HuH-7 (cell line): ENCODE measurements at regions not wholly inside any gene's neighbourhood (a gene's known extent, or its start where the extent isn't known, plus 50 kb on each side); places are given as distances from the start of the nearest gene placed in this dataset.

Source experiments
- DNase-seq: peaks from one replicate; pipeline ENCODE4 v3.0.0; 2011; ENCODE audit warnings: low spot score

DNA sequence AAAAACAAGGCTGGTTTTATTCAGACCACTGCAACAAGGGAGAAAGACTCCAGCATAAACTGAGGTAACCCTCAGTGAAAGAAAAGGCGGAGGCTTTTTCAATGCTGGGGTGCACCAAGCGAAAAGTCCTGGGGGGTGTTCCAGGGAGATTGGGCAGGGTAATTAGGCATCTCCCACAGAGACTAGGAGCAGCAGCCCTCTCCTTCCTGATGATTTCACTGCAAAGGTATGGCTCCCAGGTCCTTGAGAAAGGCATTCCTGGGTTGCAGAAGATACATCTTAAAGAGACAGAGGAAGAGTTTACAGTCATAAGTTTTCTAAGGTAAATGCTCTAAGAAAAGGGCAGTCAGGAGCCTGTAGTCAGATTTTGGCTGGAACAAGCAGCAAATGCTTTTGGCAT is 412.0 kb downstream of the FOXO1 start:
- DNase-seq = no peak

DNA sequence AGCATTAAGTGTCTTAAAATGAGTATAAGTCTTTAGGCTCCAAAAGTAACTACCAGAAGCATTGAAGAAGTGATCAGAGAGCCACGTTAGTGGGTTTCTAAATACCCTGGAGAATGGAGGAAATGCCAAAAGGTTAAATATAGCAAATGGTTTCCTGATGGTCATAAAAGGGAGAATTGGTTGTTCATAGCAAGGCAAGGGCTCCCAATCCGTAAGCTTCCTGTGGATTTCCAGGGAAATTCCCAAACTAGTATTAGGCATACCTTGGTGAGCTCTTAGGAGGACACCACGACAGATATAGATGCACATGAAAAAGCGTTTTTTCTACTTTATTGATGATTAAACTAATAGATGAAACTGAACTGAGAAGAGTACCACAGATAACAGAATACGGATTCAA is 410.9 kb downstream of the FOXO1 start:
- DNase-seq = no peak

DNA sequence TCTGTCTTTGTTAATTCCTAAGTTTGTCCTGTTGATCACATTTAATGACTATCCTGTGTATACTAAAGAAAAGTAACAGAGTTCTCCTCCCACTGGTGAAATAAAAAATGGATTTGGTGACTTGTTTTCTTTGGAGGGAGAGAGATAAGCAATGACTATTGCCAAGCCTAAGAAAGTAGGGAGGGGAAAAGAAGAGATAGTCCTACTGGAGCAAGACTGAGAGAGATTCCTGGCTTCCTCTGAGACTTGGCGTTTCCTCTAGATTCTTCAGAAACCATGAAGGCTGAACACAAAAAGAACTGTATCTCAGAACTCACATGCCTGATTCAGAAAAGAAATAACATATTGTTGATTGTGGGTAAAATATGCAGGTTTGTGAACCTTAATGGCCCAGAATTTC is 406.5 kb downstream of the FOXO1 start:
- no peak for DNase-seq

DNA sequence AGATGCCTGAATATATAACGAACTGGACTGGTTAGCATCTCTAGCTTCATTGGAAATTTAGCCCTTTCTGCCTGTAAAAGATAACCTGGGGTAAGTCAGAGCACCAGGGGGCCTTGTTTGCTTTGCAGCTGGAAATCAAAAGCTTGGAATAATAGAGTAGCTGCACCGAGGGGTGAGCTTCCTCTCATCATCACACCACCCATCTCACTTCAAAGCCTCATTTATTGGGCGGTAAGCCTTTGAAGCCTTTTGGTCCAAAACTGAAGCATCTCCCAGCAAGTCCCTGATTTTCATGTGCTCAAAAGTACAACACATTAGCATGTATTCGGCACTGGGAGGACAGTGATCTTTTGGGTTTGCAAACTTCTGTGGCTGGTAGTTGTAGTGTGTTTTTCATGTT is 405.1 kb downstream of the FOXO1 start:
- DNase-seq = no peak

DNA sequence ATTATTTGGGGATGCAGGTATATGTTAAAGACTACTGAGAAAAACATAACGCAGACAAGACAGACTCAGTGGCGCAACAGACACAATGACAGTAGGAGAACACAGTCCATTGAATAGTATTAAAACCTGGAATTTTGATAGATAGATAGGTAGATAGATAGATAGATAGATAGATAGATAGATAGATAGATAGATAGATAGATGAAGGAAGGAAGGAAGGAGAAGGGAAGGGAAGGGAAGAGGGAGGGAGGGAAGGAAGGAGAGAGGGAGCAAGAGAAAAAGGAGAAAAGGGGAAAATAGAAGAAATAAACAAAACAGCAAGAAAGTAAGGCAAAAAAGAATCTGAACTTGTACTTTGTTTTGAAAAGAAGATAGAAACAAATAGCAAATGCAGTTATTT is 404.5 kb downstream of the FOXO1 start:
- DNase-seq = no peak

DNA sequence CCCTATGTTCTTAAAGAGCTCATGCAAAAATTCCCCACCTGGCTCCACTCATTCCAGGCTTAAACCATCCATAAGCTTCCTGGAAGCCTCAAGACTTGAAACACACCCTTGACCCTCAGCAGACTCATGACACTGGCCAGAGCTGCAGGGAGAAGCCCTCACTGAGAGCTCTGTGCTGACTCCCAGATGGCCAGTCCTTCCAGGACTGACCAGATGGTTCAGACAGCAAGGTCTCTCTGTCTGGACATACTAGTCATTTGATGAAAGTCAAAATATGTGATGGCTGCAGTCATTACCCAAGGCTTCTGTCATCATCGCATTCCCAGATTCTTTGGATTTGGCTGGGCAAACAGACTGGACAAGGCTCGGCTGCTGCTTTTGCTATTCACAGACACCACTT is 397.4 kb downstream of the FOXO1 start:
- DNase-seq = no peak

DNA sequence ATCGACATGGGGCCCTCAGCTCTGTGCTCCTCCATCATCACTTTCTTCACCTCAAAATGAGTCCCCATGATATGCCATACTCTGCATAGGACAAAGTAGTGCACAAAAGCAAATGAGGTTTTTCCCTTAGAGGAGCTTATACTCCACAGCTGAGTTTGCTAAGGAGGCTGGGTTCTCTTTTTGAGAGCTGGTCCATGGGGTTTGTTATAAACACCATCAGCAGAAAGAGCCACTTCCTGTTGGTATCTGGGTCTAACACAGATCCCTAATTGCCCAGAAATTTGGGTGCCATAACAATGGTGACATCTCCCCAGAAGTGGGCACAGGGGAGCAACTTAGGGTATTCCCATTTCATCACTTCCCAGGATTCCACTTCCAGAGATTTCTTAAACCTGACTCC is 395.7 kb downstream of the FOXO1 start:
- no peak for DNase-seq

GRCh38 chr13:40271271-40271885 is 395.1 kb downstream of the FOXO1 start:
- no peak for DNase-seq

DNA sequence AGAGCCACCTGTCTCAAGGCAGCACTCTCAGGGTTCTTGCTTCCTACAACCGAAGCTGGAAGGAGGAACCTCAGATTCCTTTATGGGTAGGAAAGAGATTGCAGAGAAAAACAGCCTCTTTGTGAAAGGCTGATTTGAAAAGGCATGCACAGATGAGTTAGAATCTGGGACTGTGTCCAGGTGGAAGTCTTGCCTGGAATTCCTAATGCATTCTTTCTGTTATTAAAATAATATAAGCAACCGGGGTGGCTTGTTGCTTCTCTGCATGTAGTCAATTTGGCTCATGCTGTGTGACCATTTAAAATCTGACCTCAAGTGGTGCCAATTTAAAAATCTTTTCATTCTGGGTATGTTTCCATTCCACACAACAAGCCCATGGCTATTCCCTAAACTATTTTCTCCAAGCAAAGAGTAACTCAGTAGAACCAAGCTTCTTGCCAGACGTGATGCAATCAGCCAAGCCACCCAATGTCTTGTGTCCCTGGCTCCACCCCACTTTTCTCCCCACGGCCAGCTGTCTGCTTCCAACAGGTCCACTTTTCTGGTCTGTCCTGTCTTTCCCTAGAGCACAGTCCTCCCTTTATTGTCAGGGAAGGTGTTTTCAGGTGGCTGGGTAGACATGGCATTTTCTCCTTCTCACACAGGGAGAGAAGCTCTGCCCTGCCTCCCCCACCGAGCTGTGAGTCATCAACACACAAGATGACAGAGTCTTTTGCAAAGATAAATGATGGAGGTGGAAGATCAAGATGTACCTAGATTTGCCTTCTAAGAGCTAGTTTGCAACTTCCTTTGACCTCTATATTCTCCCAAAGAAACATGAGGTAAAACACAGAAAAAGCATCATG is 394.3 kb downstream of the FOXO1 start:
- DNase-seq = no peak

DNA sequence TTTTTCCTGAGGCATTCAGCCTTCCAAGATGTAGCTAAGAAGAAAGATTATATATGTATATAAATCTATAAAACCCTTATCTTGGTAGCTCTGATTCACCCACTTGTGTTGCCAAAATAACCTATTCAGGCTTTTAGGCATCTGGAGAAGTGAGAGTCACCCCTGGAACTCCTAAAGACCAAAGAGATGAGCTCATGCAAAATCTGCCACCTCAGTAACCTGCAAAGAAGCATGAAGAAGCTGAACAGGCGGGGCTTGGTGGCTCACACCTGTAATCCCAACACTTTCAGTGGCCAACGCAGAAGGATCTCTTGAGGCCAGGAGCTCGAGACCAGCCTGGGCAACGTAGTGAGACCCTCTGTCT is 393.7 kb downstream of the FOXO1 start:
- no peak for DNase-seq

GRCh38 chr13:40273253-40274025 is 393.0 kb downstream of the FOXO1 start:
- DNase-seq = no peak

DNA sequence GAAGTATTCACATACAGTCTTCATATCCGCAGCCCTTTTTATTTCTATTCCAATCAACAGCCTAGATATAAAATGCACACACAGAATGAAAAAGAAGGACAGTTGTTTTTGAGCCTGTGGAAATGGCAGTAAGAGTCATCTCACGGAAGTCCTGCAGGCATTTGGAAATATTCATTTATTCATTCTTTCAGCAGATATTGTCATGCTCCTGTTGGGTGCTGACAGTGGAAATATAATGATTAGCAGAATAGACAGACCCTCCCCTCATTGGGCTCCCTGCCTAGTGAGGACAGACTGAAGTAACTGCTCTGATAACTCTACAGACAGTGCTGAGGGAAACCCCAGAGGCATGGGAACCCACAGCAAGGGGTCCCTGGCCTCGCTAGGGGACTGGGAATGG is 392.3 kb downstream of the FOXO1 start:
- no peak for DNase-seq

DNA sequence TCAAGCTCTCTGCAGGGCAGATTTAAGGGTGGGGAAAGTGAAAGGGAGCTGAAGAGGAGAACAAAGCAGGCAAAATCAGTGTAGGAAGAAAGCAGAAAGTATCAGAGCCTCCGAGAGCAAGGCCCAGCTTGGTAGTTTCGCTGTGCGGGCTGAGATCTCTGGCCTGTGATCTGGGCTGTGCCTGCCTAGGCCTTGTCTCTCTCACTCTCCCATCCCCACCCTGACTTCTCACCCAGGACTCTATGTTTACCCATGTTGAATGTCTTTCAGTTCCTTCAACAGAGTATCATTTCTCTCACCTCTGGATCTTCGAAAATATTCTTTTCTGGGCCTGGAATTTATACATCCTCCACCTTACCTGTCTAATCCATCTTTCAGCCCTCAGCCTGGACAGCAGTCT is 391.3 kb downstream of the FOXO1 start:
- DNase-seq = no peak

DNA sequence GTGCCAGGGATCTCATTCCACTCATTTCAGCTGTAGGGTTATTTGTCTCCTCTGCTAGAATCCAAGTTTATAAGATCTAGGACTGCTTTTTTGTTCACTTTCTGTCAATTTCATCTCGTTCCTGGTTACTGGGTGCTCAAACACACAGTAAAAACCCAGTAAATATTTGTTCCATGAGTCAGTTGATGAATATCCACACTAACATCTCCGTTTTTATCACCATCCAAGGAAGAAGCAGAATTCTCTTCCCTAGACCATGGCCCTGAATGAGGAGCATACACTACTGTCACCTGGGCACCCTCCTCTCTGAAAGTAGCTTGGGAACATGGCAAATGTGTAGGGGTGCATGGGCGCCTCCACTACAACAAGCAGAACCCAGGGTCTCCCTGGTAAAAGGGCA is 390.8 kb downstream of the FOXO1 start:
- DNase-seq = no peak

- DNase-seq = no peak
These were observed 382.8 kb downstream of the FOXO1 start for GRCh38 chr13:40283666-40284065.

DNA sequence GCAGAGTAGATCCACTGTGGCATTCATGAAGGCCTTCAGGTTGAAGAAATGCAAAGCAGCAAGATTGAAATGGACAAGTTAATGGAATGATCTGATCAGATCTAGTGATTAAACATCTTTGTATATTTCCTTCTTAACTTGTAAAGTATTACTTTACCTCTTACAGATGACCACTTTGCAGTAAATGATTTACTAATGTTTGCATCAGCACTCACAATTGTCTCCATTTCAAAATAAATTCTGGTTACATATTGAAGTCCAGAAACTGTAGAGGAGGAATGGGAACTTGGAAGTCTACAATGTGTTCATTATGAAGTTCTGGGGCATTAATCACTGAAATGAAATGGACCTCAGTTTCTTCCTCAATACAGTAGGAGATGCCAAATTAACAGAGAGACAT is 380.8 kb downstream of the FOXO1 start:
- no peak for DNase-seq

DNA sequence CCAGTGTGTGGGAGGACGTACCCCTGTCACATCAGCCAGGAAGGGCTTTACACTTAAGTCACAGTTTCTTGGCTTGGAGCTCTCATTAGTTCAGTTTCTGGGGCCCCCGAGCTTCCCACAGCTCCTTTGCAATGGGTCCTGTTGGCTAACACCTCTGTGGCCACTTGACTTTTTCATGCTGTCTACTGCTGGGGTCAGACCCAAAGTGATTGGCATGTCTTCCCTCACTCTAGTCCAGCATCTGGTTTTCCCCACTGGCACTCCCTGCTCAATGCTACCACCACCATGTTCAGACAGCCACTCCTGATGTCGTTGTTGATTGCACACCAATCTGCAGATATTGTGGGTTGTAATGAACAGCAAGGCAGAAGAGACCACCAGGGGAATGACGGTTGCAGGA is 379.0 kb downstream of the FOXO1 start:
- DNase-seq = no peak

DNA sequence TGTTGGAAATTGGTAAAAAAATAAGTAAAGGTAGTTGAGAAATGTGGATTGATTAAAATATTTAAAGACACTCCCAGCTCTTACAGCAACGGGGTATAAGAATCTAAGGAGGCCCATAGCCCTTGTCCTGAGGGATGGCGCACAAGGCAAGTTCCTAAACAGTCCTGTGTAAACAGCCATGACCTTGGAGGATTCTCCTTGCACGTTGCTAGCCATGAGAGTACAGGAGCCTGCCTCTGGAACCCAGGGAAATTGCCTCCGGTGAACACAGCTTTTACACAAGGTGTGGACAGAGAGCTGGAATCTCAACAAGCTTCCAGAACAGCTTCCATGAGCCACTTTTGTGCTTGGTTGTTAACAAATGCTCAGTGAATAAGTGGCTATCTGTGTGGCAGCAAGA is 378.2 kb downstream of the FOXO1 start:
- no peak for DNase-seq

DNA sequence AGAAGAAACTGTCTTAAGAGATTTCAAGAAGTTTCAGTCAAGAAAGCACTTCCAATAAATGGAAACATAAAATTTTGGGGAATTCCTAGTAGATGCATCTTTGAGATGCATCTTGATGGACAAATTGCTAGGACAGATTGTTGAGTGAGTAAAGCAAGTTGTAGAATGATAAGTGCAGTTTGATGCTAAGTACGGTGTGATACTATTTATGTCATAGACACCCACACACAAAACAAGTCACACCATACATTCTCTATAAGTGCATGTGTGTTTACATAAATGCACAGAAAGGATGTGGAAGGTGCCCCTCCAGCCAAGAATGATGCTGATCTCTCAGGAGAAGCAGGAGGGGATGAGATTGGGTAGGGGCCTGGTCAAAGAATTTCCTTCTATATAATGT is 375.7 kb downstream of the FOXO1 start:
- DNase-seq = no peak

- no peak for DNase-seq
These were observed 374.3 kb downstream of the FOXO1 start for GRCh38 chr13:40292108-40292507.

DNA sequence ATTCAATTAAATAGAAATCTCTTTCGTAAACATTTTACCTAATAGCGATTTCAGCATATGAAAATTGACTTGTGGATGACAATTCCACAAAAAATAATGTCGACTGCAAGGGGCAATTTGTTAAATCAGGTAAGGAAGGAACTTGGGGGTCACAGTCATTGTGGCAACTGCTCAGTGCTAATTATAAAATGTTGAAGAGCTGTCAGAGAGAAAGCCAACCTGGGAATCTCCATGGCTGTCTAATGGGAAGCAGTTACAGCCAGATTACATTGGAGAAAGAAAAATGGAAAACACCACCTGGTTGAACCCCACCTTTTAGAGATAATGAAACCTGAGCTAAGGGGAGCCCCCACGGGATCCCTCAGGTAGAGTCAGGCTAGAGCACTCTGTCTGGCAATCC is 373.9 kb downstream of the FOXO1 start:
- no peak for DNase-seq

DNA sequence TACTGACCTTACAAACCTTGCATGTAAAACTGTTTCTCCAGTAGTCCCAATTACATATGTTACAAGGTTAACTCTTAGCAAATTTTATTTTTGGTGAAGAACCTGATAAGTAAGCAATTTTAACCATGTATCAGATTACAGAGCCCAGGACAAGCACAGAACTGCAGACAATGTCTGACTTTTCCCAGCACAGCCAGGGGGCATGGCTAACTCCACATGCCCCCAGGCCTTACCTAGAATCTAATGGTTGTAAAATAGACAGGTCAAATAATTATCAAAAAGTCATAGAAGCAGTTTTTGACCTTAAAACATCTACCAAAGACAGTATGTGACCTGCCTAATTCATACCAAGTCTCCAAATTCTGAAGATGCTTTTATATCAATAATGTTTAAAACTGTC is 364.1 kb downstream of the FOXO1 start:
- no peak for DNase-seq

DNA sequence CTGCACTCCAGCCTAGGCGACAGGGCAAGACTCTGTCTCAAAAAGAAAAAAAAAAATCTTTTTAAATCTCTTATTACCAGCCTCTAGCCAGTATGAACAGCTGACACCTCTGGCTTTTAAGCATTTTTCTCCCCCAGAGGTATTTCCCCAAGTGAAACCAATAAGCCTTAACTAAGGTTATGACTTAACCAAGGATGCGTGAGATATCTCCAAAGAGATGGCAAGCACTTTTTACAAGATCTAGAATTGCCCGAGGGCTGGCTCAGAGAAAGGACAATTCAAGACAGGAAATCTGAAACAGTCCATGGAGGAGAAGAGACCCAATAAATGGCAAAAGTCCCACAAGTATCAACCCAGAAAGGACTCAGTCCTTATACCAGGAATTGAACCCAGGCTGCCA is 362.1 kb downstream of the FOXO1 start:
- no peak for DNase-seq
